Activated naive CD4-positive, alpha-beta T cell treated with anti-CD3 and anti-CD28 coated beads, Interleukin-2, amount 10 ng/mL, durations not matched to agents 7 days and 5 days (primary cell): ENCODE measurements at regions not wholly inside any gene's neighbourhood (a gene's known extent, or its start where the extent isn't known, plus 50 kb on each side); places are given as distances from the start of the nearest gene placed in this dataset.
A peak's percentile ranks its signal among the peaks of the same experiment; 100 is the strongest.
"Not testable (repeated sequence)": the region's sequence is repeated elsewhere in the genome, so short reads cannot be mapped to it uniquely, and the experiment has no call there.

Source experiments
- CTCF ChIA-PET: fragments of 350-600 bp; sonication (Branson Sonifier 250); formaldehyde crosslinking; loops from one replicate; lab custom pipeline; 2021; ENCODE audit warnings: antibody characterized with exemption; lab: Charles Lee
- DNase-seq: peaks from one replicate; pipeline ENCODE4 v3.0.0-alpha.2; 2020
- H3K27ac Mint-ChIP-seq: one replicate; pipeline ENCODE4 v1.8.0; 2021; ENCODE audit warnings: mild to moderate bottlenecking, moderate library complexity, mixed read lengths
- H3K27me3 Mint-ChIP-seq: one replicate; pipeline ENCODE4 v1.8.0; 2021; ENCODE audit warnings: mild to moderate bottlenecking, mixed read lengths
- H3K36me3 Mint-ChIP-seq: one replicate; pipeline ENCODE4 v1.8.0; 2021; ENCODE audit warnings: mixed read lengths
- H3K4me1 Mint-ChIP-seq: one replicate; pipeline ENCODE4 v1.8.0; 2021; ENCODE audit warnings: mixed read lengths
- H3K4me3 Mint-ChIP-seq: one replicate; pipeline ENCODE4 v1.8.0; 2021; ENCODE audit warnings: mild to moderate bottlenecking, moderate library complexity, mixed read lengths
- H3K9me3 Mint-ChIP-seq: one replicate; pipeline ENCODE4 v1.8.0; 2021; ENCODE audit warnings: mixed read lengths

DNA sequence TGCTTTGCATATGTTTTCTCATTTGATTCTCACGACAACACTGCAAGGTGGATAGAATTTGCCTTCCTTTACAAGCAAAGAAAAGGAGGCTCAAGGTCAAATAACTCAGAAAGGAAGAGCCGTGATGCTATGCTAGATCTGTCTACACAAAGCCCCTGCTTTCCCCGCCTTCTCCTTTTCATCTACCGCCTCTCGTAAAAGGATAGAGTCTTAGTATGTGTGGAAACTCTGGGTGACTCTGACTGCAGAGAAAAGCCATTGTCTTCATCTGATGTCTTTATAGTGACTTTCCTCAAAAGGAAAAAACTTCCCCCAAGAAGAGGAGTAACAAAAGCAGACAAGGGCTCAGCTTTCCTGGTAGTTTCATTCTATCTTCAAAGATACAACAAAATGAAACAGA is 292.7 kb downstream of the ACTR3B start:
- Mint-ChIP-seq H3K36me3 (no peaks in the 10 kb centered on the region), H3K4me3 (no peak overlapping the region), H3K9me3 (peaks cover 2% of the 10 kb centered on the region), H3K4me1 (no peaks in the 10 kb centered on the region), H3K27me3 (peaks cover 4% of the 10 kb centered on the region), H3K27ac (no peak overlapping the region)
- DNase-seq: no peak
- CTCF ChIA-PET: no interaction called here

DNA sequence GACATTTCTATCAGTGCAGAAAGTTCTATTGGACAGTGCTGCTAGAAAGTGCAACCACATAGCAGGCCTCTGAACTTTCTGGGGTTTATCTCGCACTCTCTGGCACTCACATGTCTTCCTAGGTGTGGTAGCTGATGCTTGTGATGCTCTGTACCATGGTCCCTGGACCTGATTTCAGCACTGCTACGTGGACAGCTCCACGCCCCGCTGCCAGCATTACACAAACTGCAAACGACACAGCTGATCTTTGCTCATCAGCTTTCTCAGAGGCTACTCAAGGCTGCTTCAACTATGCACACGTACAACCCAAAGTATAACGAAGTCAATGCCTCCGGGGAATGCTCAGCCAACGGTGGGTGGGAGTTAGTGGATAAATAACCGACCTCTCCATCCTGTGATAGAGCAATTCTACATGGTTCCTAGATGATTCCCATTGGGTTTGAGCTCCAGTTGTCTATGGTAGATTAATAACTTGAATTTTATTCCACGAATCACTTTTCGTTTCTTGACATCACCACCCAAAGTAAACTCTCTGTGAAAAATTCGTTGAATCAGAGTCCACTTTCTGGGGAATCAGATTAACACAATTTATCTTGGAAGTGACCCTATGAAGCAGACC is 302.5 kb downstream of the ACTR3B start:
- CTCF ChIA-PET: no interaction called here
- DNase-seq: peak; percentile 44
- H3K27me3 Mint-ChIP-seq: no peaks in the 10 kb centered on the region
- no peak overlapping the region for H3K27ac Mint-ChIP-seq
- no peaks in the 10 kb centered on the region for H3K36me3 Mint-ChIP-seq
- no peaks in the 10 kb centered on the region for H3K9me3 Mint-ChIP-seq
- no peaks in the 10 kb centered on the region for H3K4me1 Mint-ChIP-seq
- H3K4me3 Mint-ChIP-seq: no peak overlapping the region

DNA sequence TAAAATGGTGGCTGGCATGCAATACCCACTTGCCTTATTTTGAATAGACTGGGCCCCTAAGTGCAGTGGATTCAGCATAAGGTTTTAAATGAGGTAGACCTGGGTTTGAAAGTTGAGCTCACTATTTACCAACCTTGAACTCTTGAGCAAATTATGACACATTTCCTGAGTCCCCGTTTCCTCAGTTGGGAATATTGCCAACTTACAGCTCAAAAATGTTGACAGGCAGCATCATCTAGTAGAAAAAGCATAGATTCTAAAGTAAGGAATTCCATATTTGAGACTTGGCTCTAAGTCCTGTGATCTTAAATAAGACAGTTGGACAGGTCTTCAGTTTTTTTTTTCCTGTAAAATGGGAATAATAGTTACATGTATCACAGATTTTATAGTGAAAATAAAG is 305.5 kb downstream of the ACTR3B start:
- Mint-ChIP-seq H3K4me3 (no peak overlapping the region), H3K4me1 (no peaks in the 10 kb centered on the region), H3K36me3 (no peaks in the 10 kb centered on the region), H3K9me3 (no peaks in the 10 kb centered on the region), H3K27ac (no peak overlapping the region), H3K27me3 (no peaks in the 10 kb centered on the region)
- CTCF ChIA-PET: no interaction called here
- DNase-seq: no peak

- Mint-ChIP-seq H3K27ac (no peak overlapping the region), H3K4me3 (no peak overlapping the region), H3K4me1 (no peaks in the 10 kb centered on the region), H3K27me3 (no peaks in the 10 kb centered on the region), H3K9me3 (no peaks in the 10 kb centered on the region), H3K36me3 (no peaks in the 10 kb centered on the region)
- DNase-seq: no peak
- CTCF ChIA-PET: no interaction called here
These were observed 307.2 kb downstream of the ACTR3B start for GRCh38 chr7:153066711-153067110.

DNA sequence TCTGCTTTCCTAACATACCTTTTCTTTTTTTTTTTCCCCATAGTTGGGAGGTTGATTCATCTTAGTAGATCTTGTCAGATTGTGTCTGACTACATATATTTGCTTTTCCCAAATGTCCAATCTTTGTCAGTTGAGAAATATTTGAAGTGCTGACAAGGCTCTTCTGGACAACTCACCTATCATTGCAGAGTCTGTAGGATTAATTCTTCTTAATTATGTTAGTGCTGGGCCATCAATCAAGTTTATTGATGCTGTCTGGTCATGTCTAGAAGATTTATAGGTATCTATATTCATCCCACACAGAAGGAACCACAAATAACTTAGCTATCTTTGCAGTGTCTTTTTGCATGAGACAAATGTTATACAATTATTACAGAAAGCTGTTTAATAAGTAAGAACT is 310.6 kb downstream of the ACTR3B start:
- Mint-ChIP-seq H3K27ac (no peak overlapping the region), H3K4me3 (no peak overlapping the region), H3K36me3 (no peaks in the 10 kb centered on the region), H3K27me3 (no peaks in the 10 kb centered on the region), H3K9me3 (no peaks in the 10 kb centered on the region), H3K4me1 (no peaks in the 10 kb centered on the region)
- CTCF ChIA-PET: no interaction called here
- no peak for DNase-seq

DNA sequence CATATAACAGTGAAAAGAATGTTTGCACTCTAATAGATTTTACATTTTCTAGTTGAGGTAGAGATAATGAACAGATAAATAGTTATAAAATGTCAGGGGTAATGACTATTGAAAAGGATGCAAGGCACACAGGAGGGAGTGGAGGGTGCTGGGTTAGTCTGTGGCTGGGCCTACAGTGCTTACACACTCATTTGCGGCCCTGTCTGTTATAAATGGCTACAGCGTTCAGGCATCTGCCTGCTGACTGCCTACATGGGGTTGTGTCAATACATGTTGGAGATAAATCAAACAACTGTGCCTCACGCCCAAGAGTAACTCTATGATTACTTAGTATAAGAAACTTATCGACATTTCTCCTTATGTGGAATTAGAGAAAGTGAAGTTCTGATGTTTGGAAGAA is 313.3 kb downstream of the ACTR3B start:
- no peak overlapping the region for H3K27ac Mint-ChIP-seq
- no peaks in the 10 kb centered on the region for H3K36me3 Mint-ChIP-seq
- no peaks in the 10 kb centered on the region for H3K9me3 Mint-ChIP-seq
- H3K27me3 Mint-ChIP-seq: no peaks in the 10 kb centered on the region
- no peaks in the 10 kb centered on the region for H3K4me1 Mint-ChIP-seq
- no peak for DNase-seq
- no peak overlapping the region for H3K4me3 Mint-ChIP-seq
- CTCF ChIA-PET: no interaction called here

DNA sequence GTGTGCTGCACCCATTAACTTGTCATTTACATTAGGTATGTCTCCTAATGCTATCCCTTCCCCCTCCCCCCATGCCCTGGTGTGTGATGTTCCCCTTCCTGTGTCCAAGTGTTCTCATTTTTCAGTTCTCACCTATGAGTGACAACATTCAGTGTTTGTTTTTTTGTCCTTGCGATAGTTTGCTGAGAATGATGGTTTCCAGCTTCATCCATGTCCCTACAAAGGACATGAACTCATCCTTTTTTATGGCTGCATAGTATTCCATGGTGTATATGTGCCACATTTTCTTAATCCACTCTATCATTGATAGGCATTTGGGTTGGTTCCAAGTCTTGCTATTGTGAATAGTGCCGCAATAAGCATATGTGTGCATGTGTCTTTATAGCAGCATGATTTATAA is 316.7 kb downstream of the ACTR3B start:
- H3K9me3 Mint-ChIP-seq, H3K27ac Mint-ChIP-seq, H3K4me1 Mint-ChIP-seq, H3K36me3 Mint-ChIP-seq, H3K4me3 Mint-ChIP-seq, DNase-seq, CTCF ChIA-PET, H3K27me3 Mint-ChIP-seq: not testable (repeated sequence)

DNA sequence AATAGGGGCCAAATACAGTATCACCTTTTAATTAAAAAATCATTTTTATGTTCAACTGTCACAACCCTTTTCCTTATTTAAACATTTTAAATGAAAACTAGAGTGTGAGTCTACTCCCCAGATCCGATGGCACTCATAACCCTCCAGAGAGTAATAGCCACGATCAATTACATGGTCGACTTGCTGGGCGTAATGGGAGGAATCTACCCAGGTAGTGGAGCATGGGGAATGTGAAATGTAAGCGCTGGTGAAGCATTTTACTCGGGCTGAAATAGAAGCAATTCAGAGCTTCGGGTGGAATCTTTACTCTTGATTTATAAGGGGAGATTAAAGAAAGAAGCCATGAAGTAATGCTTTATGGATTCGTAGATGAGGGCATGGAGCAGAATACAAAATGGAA is 321.9 kb downstream of the ACTR3B start:
- Mint-ChIP-seq H3K4me1 (no peaks in the 10 kb centered on the region), H3K9me3 (peaks cover 4% of the 10 kb centered on the region), H3K27me3 (no peaks in the 10 kb centered on the region), H3K36me3 (no peaks in the 10 kb centered on the region), H3K27ac (no peak overlapping the region), H3K4me3 (no peak overlapping the region)
- CTCF ChIA-PET: no interaction called here
- no peak for DNase-seq

DNA sequence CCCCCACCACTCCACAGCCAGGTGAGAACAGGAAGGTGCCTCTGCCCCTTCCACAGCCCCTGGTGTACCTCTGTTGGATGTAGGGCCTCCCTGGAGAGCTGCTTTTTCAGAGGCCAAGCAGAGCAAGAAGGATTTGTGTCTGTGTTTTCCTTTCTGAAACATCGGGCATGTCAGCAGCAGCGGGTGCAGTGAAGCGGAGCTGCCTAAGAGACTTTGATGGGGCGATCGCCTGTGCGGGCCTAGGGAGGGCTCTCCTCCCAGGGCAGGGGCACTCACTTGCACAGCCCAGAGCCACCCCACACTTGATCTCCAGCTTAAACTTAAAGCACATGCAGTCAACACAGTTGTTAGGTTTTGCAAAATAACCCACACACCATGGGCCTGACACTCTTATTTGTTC is 324.7 kb downstream of the ACTR3B start:
- Mint-ChIP-seq H3K4me1 (no peaks in the 10 kb centered on the region), H3K27ac (no peak overlapping the region), H3K9me3 (peaks cover 4% of the 10 kb centered on the region), H3K27me3 (no peaks in the 10 kb centered on the region), H3K36me3 (no peaks in the 10 kb centered on the region), H3K4me3 (no peak overlapping the region)
- CTCF ChIA-PET: no interaction called here
- DNase-seq: no peak

DNA sequence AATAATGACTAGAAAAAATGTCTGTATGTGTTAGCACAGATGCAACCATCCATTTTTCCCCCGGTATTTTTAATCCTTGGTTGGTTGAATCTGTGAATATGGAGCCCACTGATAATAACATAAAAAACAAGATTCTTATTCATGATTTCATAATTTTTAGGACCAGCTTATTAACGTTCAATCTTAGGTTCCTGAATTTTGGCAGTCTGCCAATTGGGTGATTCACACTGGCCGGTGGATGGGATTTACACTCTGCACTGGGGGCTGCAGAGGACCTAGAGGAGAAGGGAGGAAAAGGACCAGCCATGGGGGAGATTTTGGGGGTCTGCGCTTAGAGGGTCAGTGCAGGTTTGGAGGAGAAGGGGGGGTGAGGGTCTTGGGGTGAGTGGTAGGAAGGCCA is 327.9 kb downstream of the ACTR3B start:
- no peak for DNase-seq
- Mint-ChIP-seq H3K27me3 (no peaks in the 10 kb centered on the region), H3K9me3 (peaks cover 4% of the 10 kb centered on the region), H3K4me3 (no peak overlapping the region), H3K27ac (no peak overlapping the region), H3K4me1 (no peaks in the 10 kb centered on the region), H3K36me3 (no peaks in the 10 kb centered on the region)
- CTCF ChIA-PET: no interaction called here

- CTCF ChIA-PET: no interaction called here
- Mint-ChIP-seq H3K4me1 (no peaks in the 10 kb centered on the region), H3K27me3 (no peaks in the 10 kb centered on the region), H3K36me3 (no peaks in the 10 kb centered on the region), H3K27ac (no peak overlapping the region), H3K4me3 (no peak overlapping the region), H3K9me3 (peaks cover 4% of the 10 kb centered on the region)
- DNase-seq: no peak
These were observed 329.0 kb downstream of the ACTR3B start for GRCh38 chr7:153088601-153089000.

DNA sequence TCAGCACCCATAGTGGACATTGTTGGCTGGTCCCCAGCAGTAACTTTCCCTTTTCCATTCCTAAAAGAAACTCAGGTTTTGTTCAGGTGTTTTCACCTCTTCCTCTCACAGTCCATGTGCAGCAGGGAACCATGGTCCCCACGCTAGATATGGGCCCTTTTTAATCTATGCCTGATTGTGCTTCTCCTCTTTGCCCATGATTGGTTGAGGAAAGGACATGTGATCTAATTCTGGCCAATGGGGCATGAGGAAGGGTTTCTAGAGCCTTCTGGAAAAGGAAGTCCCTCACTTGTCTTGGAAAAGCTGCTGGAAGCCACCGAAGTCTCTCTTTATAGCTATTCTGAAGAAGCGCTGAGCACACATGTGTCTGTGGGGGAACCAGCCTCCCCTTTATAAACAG is 330.7 kb downstream of the ACTR3B start:
- H3K4me1 Mint-ChIP-seq: no peaks in the 10 kb centered on the region
- no peak overlapping the region for H3K27ac Mint-ChIP-seq
- DNase-seq: no peak
- no peak overlapping the region for H3K4me3 Mint-ChIP-seq
- H3K36me3 Mint-ChIP-seq: no peaks in the 10 kb centered on the region
- peaks cover 9% of the 10 kb centered on the region for H3K9me3 Mint-ChIP-seq
- CTCF ChIA-PET: no interaction called here
- no peaks in the 10 kb centered on the region for H3K27me3 Mint-ChIP-seq

- H3K4me1 Mint-ChIP-seq: no peaks in the 10 kb centered on the region
- CTCF ChIA-PET: no interaction called here
- no peaks in the 10 kb centered on the region for H3K27me3 Mint-ChIP-seq
These were observed 331.2 kb downstream of the ACTR3B start for GRCh38 chr7:153090764-153091163.

GRCh38 chr7:153091477-153091876 is 331.9 kb downstream of the ACTR3B start:
- Mint-ChIP-seq H3K27me3 (no peaks in the 10 kb centered on the region), H3K4me3 (no peak overlapping the region), H3K27ac (no peak overlapping the region), H3K36me3 (no peaks in the 10 kb centered on the region), H3K4me1 (no peaks in the 10 kb centered on the region), H3K9me3 (peaks cover 5% of the 10 kb centered on the region)
- CTCF ChIA-PET: no interaction called here
- DNase-seq: no peak

More at GRCh38 chr7:153090764-153091163, 331.2 kb downstream of the ACTR3B start:
- H3K36me3 Mint-ChIP-seq: no peaks in the 10 kb centered on the region
- DNase-seq: no peak
- peaks cover 9% of the 10 kb centered on the region for H3K9me3 Mint-ChIP-seq
- H3K27ac Mint-ChIP-seq: no peak overlapping the region
- no peak overlapping the region for H3K4me3 Mint-ChIP-seq

DNA sequence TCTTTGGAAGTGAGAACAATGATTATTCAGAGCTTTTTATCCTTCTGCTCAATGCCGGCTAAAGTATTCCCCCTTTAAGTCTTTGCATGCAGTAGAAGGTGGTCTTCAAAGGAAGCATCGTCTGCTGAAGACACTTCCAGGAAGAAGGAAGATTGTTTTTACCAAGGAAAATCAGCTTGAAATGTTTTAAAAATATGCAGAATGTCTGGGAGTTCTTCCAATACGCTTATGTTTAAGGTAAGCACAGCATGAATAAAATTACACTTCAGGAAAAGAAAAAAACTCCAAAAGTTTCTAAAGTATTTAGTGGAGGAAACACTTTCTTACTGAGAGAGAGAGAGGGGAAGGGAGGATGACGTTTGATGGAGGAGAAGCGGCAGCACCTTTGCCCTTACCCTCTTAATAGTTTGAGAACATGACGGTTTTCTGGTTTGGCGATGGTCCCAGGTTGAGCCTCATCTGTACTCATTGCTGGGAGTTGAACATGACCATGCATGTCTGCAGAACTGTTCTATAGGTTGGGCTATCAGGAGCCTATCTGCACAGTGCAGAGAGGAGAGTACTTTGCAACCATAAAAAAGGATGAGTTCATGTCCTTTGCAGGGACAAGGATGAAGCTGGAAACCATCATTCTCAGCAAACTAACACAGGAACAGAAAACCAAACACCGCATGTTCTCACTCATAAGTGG is 338.1 kb downstream of the ACTR3B start:
- Mint-ChIP-seq H3K9me3 (peaks cover 5% of the 10 kb centered on the region), H3K27me3 (no peaks in the 10 kb centered on the region), H3K36me3 (no peaks in the 10 kb centered on the region), H3K4me3 (no peak overlapping the region), H3K27ac (no peak overlapping the region), H3K4me1 (no peaks in the 10 kb centered on the region)
- no peak for DNase-seq
- CTCF ChIA-PET: no interaction called here
